GM18870 (cell line): ENCODE measurements at regions not wholly inside any gene's neighbourhood (a gene's known extent, or its start where the extent isn't known, plus 50 kb on each side); places are given as distances from the start of the nearest gene placed in this dataset.

ENCODE experiments used
- ATAC-seq: cut with Tn5 transposase; IDR thresholded peaks from one replicate; pipeline ENCODE4 v1.9.1; 2021; ENCODE audit warnings: moderate library complexity; ENCODE audit not compliant: unreplicated experiment

DNA sequence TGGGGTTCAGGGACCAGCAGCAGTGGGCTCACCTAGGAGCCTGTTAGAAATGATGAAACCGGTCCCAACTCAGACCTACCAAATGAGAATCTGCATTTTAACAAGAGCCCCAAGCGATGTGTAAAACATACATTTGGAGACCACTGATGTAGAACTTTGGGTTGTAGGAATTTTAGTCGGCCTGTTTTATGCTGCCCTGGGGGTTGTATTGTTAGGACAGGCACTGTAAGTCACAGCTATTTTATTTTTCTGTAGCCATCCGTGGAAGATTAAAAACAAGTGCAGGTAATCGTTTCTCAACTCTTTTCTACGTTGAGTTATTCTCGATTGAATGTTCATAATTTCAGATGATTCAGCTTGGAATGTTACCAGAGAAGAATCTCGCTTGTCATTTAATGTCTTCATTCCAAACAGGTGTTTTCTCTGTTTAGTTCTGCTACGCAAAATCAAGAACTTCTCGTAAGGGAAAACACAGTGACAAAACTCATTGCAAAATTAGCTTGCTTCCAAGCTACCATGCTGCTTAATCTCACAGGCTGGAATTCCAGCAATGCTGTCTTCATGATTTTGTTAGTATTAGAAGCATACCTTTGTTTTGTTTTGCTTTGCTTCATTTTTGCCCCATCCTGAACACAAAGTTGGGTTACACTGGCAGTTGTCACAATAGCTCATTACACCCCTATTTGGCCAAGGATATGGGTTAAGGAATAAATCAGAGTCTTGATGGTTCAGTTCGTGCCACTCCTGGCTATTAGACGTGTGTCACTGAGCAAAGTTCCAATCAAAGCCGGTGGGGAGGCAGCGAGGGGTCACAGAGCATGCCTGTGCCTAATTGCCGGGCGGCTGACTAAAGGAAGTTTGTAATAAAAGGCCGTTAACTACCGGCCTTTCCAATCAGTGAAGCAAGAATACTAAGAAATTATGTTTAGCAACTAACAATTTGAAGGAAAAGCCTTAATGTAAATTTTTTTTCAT lies 676.9 kb downstream of the GATA3 start:
- ATAC-seq = no peak

DNA sequence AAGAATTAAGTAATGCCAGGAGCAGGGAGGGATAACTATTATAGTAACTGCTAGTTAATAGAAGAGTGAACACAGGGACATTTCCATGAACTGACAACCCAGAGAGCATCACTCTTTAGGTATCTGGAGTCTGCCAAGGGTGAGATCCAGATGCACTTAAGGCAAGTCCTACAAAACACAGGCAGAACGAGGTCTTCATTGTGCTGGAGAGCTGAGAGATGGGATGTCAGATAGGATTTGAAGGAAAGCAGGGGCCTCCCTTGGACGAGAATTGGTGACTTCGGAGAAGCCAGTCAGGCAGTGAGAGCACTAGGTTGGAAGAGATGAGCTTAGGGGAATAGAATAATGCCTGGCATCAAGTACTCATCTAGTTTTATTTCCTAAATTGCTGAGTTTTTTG lies 684.5 kb downstream of the GATA3 start:
- no peak for ATAC-seq

DNA sequence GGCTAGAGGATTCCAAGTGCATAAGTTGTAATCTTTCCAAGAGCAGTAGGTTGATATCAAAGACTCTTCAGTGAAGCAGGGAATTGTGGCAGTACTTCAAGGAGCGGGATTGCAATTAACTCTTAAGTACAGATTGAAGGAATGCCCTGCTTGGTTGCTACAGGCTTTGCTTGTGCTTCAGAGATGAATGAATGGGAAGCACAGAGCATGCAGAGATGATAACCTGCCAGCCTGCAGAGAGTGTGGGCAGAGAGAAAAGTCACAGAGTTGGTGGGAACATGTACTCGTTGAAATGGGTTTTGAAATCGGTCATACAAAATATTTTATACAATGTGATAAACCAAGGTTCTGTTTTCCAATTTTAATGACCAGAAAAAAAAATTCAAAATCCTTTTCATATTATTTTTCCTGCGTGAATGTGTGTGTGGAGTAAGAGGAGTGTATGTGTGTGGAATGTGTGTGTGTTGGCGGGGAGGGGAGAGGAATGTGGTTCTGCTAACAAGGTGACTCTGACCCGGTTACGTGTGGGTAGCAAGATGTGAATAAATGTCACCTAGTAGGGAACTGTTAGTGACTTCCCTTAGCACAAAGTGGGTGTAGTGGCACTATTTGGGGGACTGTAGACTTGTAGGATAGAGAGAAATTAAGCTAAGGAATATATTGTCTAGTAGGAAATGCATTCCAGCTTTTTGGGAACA lies 697.8 kb downstream of the GATA3 start:
- ATAC-seq = no peak

DNA sequence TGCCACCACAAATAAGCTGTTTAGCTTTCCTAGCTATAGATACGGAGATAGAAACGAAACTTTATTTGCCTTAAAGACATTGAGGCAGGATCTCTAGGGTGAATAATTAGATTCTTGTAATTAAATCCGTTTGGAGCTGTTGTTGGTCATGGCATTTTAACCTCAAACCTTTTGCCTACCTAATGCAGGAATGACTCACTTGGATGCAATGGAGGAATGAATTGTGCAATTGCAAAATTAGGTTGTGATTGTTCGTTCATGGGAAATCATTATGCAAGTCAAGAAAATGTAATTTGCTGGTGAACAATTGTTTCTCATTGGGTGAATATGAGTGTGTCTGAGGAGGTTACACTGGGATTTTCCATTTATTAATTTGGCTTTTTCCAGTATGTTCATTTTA lies 703.5 kb downstream of the GATA3 start:
- no peak for ATAC-seq

DNA sequence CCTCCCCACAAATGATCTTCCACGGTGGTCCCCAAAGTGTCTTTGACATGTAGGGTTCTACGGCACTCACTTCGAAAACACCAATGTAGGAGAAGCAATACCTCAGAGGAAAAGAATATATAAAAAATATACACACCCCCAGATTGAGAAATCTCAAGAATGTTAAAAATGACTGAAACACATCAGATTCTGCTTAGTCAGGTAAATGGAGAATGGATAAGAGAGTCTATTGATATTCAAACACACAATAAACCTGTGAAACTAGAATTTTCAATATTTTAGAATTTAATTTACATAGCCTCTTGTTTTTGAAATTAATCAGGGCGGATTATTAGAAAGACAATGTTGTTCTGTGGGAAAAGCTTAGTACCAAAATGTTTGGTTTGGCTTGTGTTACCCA lies 712.4 kb downstream of the GATA3 start:
- ATAC-seq = no peak

DNA sequence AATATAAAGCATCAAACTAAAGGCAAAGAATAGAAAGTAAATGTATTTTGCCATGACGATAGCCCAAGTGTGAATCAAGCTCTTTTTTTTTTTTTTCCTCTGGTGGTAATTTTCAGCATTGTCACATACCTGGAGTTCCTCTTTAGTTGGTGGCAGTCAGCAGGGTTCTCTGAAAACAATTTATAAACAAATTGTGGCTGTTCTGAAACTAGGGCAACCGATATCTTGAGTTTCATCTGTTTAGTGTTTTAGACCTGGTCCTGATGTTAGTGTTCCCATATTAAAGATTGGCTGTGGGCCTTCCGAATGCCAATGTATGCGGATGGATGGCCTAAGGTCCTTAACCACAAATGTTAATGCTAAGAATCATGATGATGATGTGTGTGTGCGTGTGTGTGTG lies 713.1 kb downstream of the GATA3 start:
- no peak for ATAC-seq

DNA sequence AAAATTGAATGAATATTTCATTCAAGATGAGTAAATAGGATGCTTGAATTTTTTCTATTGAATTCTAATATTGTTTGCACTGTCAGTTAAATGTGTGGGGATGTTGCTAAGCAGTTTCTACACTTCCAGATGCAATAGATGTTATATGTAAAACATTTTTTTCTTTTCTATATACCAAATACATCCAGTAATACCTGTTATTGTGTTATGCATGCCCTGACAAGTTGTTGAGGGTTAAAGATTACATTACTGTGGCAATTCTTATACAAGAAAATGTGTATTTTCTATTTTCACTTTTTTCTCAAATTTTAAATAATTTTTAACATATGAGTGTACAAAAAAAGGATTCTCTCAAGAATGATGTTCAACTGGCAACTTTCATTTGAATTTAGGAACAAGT lies 713.9 kb downstream of the GATA3 start:
- no peak for ATAC-seq

DNA sequence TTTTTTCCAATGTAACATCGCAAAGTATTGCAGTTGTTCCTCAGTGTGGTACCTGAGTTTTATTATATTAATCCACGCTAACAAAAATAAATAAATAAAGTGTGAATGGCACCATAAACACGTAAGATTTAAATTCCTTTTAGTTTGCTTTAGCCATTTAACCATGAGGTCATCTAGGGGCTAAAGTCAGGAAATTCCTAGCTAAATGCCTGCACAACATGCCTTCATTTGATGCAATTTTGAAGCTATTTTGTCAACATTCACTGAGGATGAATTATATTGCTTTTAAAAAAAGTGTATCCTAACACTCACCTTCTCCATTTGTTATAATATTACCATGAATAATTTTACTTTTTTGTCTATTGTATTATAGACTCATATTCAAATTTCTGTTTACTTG lies 714.4 kb downstream of the GATA3 start:
- no peak for ATAC-seq

DNA sequence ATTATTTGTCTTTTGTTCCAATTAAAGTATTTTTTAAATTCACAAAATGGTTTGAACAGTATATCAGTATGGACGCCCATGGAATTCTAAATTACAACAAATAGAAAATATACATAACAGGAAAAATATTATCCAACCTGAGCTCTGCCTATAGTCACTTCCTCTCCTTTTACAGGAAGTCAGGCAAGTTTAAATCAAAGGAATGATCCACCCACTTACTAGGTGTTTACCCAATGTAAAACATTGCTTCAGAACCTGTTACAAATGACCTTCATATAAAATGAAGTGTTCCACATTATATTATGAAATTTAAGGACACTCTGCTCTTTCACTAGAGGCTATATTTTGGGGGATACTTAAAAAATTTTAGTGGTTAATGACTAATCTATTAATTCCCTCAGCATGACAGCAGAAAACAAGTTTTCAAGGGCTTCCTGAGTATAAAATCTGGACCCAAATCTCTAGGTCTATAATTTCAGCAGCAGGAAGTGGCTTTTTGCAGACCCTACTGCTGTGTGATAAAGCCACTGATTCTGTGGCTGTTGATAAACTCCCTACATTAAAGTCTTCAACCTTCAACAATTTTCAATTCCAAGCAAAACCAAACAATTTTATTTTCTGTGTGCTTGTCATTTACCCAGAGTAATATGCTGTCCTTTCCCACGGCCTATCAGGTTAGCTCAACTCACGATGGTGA lies 722.6 kb downstream of the GATA3 start:
- no peak for ATAC-seq

DNA sequence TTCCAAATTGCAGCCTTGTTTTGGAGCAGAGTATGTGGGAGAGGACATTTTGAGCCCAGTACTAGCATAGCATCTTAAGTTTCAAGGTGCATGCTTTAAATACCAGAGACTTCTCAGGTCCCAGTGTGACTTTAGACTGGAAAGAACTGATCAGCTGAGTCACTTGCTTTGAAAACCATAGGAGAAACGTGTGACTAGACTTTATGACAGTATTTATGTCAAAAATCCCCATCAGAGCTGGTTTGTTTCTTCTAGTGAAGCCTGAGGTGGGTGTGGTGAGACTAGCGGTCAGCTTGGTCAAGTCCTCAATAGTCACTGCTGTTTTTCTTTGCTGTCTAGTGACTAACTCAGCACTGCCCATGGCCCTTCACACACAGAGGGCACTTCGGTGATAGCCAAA lies 724.2 kb downstream of the GATA3 start:
- ATAC-seq = no peak

DNA sequence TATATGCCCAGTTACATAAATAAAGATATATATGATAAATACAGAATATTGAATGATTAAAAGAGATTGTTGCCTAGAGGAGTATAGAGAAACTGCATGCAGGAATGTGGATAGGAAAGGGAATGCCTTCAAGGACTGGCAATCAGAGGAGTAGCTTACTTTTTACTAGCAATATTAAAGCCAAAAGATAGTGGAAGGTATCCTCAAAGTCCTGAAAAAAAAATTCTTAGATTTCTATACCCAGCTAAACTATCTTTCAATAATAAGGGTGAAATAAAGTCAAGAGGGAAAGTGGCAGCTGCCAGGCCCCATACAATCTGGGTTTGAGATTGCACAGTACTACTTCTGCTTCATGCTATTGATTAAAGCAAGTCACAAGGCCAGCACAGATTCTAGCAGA lies 733.2 kb downstream of the GATA3 start:
- no peak for ATAC-seq

DNA sequence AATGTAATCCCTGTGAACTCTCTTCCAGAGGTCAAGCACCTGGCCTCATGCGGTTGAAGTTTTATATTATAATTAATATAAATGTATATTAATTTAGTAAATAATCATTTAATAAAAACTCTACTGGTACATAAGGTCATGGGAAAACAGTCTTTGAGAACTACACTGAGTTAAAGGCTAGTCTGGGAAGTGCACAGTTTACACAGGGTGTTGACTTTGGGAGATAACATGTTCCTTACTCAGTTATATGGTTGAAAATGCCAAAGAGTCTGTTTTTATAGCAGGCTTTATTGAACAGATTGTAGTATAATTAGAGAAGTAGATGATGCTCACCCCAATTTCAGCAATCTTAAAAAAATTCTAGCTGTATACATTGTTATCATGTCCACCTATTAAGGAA lies 735.9 kb downstream of the GATA3 start:
- ATAC-seq = no peak

DNA sequence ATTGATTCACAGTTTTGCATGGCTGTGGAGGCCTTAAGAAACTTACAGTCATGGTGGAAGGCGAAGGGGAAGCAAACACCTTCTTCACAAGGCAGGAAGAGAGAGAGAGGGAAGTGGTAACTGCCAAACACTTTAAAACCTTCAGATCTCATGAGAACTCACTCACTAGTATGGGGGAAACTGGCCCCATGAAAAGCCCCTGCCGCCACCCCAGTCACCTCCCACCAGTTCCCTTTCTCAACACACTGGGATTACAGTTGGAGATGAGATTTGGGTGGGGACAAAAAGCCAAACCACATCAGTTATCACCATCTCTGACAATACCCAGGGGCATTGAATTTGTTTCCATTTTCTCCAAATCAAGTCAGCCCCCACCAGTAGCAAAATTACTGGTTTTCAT lies 740.4 kb downstream of the GATA3 start:
- ATAC-seq = no peak

DNA sequence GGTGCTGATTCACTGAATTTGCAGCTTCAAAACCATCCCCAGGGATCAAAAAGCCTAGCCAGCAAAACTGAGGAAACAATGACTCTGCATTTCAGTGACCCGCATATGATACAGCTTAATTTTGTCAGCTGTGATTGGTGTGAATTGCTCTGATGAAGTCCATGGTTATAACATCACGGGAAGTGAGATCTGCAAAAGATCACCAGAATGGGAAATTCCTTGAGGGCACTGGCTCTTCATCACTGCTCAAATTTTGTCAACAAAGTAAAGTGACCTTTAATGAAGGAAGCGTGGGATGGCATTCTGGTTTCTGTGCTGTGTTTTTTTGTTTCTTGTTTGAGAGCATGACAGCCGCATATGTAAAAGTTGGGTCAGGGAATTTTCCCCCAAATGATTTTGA lies 745.9 kb downstream of the GATA3 start:
- ATAC-seq = no peak

DNA sequence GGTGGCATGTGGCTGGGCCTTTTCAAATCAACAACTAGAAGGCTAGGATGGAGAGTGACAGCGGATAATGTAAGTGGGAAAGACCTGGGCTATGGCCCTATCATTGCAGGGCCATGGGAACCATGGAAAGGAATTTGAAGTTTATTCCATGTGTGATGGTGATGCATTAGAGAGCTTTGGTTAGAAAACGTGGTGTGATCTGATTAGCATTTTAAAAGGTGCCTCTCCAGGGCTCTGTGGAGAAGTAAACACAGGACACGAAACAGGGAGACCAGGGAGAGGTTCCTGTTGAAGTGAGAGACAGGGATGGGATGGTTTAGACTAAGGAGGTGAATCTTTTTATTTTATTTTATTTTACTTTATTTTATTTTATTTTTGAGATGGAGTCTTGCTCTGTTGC lies 749.5 kb downstream of the GATA3 start:
- no peak for ATAC-seq

DNA sequence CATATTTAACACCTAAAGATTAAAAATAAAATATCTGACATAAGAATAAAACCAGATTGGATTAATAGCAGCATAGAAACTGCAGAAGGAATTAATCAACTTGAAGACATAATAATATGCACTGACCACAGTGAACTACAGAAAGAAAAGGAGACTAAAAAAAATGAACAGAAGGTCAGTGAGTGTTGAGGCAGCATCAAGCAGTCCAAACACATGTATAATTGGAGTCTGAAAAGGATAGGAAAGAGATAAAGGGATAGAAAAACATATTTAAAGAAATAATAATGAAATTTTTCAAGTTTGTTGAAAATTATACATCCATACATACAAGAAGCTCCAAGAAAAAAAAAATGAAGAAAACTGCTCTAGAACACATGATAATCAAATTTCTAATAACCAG lies 756.2 kb downstream of the GATA3 start:
- no peak for ATAC-seq

DNA sequence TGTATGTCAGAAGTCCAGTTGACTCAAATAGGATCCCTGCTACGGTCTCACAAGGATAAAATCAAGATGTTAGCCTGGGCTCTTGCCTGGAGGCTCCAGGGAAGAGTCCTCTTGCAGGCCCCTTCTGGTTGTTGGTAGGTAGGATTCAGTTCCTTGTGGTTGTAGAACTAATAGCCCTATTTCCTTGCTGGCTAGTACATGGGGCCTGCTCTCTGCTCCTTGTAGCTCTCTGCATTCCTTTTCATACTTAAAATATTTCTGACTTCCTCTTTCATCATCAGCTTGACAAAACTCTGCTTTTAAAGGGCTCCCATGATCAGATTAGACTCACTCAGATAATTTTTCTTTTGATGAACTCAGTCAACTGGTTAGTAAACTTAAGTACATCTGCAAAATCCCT lies 756.7 kb downstream of the GATA3 start:
- ATAC-seq = no peak

DNA sequence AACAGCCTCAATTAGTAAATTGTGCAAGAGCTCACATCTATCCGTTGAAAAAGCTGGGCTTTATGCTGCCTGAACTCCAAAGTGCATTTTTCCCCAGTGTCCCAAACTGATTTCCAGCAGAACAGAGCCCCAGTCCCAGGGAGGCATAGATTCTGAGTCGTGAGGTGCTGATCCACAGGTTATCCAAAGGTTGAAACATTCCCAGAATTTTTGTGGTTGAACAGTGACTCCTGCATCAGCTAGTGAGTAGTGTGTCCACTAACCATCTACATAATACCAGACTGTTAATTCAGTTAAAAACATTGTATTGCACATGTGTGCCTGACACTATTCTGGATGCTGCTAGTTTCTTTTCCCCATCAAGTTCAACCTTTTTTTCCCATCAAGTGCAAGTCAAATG lies 761.5 kb downstream of the GATA3 start:
- ATAC-seq = no peak

DNA sequence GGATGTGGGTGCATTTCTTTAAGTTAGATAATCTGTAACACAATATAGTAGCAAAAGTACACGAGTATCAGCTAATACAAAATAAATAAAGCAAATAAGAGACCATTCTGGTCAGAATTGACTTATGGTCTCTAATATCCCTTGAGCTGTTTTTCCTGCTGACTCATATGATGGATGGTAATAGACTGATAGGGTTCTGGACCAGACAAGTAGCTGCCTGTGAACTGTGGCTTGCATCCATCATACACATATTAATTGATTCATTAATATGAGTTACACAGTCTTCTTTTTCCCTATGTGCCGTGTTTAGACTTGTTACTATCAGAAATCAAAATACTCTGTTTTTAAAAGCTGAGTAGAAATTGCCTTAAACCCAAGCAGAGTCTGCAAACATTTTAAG lies 762.8 kb downstream of the GATA3 start:
- ATAC-seq = no peak

DNA sequence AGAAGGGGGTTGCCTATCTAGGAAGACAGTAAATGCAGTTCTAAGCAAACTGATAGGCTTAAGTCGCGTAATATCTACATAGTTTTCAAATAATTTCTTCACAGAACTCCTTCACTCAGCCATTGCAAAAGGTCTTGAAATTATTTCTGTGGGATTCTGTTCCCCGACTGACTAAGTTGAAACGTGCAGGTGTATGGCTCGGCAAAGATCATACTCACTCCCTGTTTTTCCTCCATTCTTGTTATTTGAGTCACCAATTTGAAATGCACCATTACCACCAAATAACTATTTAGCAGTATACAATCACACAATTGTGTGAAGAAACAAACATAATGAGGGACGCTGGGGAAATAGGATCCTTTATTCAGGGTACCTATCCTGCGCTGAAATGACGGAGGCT lies 771.1 kb downstream of the GATA3 start:
- ATAC-seq = no peak

DNA sequence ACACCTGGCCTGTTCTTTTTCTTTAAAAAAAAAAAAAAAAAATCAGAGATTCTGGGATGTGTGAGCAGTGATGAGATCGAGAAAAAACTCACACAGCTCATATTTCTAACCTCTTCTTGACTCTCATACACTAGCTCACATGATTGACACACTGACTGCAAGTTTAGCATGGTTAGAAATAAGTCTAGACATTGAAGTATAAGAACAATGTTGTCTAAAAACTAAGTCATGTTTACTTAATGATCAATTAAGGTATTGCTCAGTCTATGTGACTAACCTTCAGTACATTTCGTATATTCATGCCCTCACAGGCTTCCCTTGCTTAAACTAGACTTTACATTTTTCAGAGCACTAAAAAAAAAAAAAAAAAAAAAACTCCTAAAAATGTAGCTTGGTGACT lies 775.1 kb downstream of the GATA3 start:
- no peak for ATAC-seq

DNA sequence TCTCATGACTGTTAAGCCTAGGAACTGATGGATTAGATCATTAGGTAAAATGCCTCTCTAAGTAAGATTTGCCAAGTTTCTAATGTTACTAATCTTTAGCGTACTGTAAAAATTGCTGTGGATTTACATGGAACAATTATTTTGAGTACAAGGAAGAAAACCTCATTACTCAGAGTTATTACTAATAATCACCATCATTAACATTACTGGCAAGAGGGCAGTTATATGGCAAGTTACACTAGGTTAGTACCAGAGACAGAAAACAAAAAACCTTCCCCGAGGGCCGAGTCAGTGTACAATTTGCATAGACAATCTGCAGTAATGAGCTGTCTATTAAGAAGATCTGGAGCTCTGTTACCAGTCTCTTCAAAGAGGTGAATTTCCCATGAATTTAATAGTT lies 775.6 kb downstream of the GATA3 start:
- ATAC-seq = no peak
